ENCODE measurements at regions not wholly inside any gene's neighbourhood (a gene's known extent, or its start where the extent isn't known, plus 50 kb on each side); places are given as distances from the start of the nearest gene placed in this dataset.

DNA sequence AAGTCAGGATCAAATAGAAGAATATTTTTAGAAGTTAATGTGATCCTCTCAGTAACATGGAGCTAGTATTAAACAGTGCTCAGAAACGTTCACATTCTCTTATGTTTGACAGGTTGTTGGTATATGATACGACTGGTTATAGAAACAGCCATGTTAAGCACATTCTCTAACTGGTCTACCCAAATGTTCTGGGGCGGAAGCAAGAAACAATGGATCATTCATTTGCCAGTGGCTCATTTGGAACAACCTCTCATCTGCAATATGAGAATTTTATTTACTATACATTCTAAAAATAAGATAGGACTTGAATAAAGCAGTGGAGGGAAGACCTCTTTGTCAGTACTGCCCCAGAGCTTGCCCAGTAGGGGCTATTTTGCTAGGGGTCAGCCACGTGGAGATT, 167.1 kb upstream of the FAM98A start:
- Histone ChIP-seq H3K36me3 (ENCODE audit: control insufficient read depth, insufficient read depth, low read length) (no peaks in the 10 kb centered on the region), H3K9me3 (ENCODE audit: control insufficient read depth, insufficient read depth, low read length) (no peaks in the 10 kb centered on the region), H3K4me1 (ENCODE audit: control insufficient read depth, insufficient read depth, low read length) (peaks cover 1% of the 10 kb centered on the region; the same call in 1 of the 2 replicates), H3K27ac (ENCODE audit: low read length) (no peak overlapping the region), H3K4me3 (ENCODE audit: low read length) (no peak overlapping the region), H3K27me3 (ENCODE audit: control insufficient read depth, insufficient read depth, low read length) (no peaks in the 10 kb centered on the region)
- WGBS (ENCODE audit: insufficient coverage, insufficient read length), result no CpG with 5 or more reads among the region's 4 CpGs
- DNase-seq (ENCODE audit: low read depth, low spot score), result no peak

DNA sequence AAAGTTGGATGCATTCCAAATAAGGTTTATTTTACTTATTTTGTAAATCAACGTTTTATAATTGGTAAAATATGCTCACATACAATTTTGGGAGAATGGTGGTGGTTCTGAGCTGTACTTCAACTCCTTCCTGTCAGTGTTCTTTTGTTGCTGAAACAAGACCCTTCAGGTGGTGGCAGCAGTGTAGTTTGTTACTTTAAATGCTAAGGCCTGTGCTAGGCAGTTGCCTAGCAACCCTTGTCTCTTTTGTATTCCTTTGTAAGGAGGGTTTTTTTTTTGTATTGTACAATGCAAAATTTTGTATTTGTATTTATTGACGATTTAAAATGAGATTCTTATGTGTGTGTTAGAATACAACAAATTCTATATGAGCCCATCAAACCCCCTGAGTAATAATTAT, 166.0 kb upstream of the FAM98A start:
- DNase-seq (ENCODE audit: low read depth, low spot score), result no peak
- no peak overlapping the region for H3K27ac ChIP-seq (ENCODE audit: low read length)
- peaks cover 1% of the 10 kb centered on the region; the same call in 1 of the 2 replicates for H3K4me1 ChIP-seq (ENCODE audit: control insufficient read depth, insufficient read depth, low read length)
- no peaks in the 10 kb centered on the region for H3K36me3 ChIP-seq (ENCODE audit: control insufficient read depth, insufficient read depth, low read length)
- H3K27me3 ChIP-seq (ENCODE audit: control insufficient read depth, insufficient read depth, low read length), result no peaks in the 10 kb centered on the region
- WGBS (ENCODE audit: insufficient coverage, insufficient read length), result no CpG with 5 or more reads among the region's 2 CpGs
- no peaks in the 10 kb centered on the region for H3K9me3 ChIP-seq (ENCODE audit: control insufficient read depth, insufficient read depth, low read length)
- no peak overlapping the region for H3K4me3 ChIP-seq (ENCODE audit: low read length)

DNA sequence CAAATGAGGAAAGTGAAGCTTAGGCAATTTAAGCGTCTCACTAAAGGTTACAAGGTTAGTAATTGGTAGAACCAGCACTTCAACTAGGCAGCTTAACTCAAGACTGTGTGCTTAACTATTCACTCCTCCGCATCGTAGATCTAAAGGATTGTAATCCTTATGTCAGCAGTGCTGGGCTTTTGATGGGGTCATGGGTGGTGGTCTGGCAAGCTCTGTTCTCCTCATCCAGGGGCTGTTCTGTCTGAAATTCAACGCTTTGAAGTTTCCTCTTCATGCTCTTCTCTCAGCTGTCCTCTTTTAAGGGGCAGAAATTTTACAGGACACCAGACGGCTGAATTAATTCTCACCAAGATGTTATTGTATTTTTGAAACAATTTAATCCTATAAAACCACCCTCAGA, 165.5 kb upstream of the FAM98A start:
- Histone ChIP-seq H3K36me3 (ENCODE audit: control insufficient read depth, insufficient read depth, low read length) (no peaks in the 10 kb centered on the region), H3K4me3 (ENCODE audit: low read length) (no peak overlapping the region), H3K27me3 (ENCODE audit: control insufficient read depth, insufficient read depth, low read length) (no peaks in the 10 kb centered on the region), H3K9me3 (ENCODE audit: control insufficient read depth, insufficient read depth, low read length) (no peaks in the 10 kb centered on the region), H3K4me1 (ENCODE audit: control insufficient read depth, insufficient read depth, low read length) (no peaks in the 10 kb centered on the region; the same call in 1 of the 2 replicates), H3K27ac (ENCODE audit: low read length) (no peak overlapping the region)
- DNase-seq (ENCODE audit: low read depth, low spot score), result no peak
- no CpG with 5 or more reads among the region's 5 CpGs for WGBS (ENCODE audit: insufficient coverage, insufficient read length)

DNA sequence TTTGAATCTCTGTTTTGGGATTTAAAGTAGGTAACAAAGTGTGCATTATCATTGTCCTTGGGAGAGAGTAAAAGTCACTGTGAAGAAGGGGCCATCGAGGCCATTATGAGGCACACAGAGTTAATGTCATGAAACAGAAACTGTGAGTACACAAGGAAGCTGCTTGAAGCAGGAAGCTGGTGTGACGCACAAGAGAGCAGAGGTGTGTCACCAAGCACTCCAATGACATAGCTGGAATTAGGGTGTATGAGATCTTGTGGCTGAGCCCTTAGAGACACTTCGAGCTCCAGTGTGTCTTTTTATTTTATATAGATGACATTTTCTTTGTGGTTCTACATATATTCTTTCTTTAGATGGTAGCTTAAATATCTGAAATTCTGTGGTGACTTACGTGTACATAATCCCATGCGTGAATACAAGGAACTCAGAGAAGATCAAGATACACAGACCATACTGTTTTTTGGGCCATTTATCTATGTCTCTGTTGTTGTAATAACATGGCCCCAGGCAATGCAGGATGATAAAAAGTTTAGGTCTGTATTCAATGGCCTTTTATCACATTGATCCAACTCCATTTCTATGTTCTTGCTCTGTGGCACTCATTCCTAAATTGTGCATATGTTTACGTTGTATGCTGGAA, 164.7 kb upstream of the FAM98A start:
- no peak overlapping the region for H3K4me3 ChIP-seq (ENCODE audit: low read length)
- no peaks in the 10 kb centered on the region for H3K9me3 ChIP-seq (ENCODE audit: control insufficient read depth, insufficient read depth, low read length)
- no peak for DNase-seq (ENCODE audit: low read depth, low spot score)
- no peaks in the 10 kb centered on the region for H3K36me3 ChIP-seq (ENCODE audit: control insufficient read depth, insufficient read depth, low read length)
- H3K27me3 ChIP-seq (ENCODE audit: control insufficient read depth, insufficient read depth, low read length), result no peaks in the 10 kb centered on the region
- H3K4me1 ChIP-seq (ENCODE audit: control insufficient read depth, insufficient read depth, low read length), result no peaks in the 10 kb centered on the region; the same call in 1 of the 2 replicates
- no CpG with 5 or more reads among the region's 6 CpGs for WGBS (ENCODE audit: insufficient coverage, insufficient read length)
- no peak overlapping the region for H3K27ac ChIP-seq (ENCODE audit: low read length)

DNA sequence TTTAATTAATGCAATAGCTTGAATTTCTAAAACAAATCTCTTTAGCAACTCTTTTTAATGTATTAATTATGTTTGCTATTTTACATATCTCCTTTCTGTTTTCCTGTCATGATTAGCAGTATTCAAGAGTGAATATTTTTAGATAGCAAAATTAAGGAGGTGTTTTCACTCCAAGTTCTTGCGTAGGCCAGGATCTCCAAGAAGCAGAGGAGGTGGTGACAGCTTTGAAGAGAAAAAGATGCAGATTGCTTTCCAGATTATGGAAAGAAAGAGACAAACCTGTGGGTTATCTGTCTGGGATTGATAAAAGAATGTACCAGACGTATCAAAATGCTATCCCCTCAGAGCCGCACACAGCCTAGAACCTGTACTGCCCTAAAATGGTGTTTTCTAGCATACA, 163.5 kb upstream of the FAM98A start:
- H3K36me3 ChIP-seq (ENCODE audit: control insufficient read depth, insufficient read depth, low read length), result no peaks in the 10 kb centered on the region
- no peak overlapping the region for H3K27ac ChIP-seq (ENCODE audit: low read length)
- no peaks in the 10 kb centered on the region for H3K9me3 ChIP-seq (ENCODE audit: control insufficient read depth, insufficient read depth, low read length)
- H3K4me3 ChIP-seq (ENCODE audit: low read length), result no peak overlapping the region
- H3K27me3 ChIP-seq (ENCODE audit: control insufficient read depth, insufficient read depth, low read length), result no peaks in the 10 kb centered on the region
- no CpG with 5 or more reads among the region's 3 CpGs for WGBS (ENCODE audit: insufficient coverage, insufficient read length)
- DNase-seq (ENCODE audit: low read depth, low spot score), result no peak
- H3K4me1 ChIP-seq (ENCODE audit: control insufficient read depth, insufficient read depth, low read length), result no peaks in the 10 kb centered on the region; the same call in 1 of the 2 replicates

DNA sequence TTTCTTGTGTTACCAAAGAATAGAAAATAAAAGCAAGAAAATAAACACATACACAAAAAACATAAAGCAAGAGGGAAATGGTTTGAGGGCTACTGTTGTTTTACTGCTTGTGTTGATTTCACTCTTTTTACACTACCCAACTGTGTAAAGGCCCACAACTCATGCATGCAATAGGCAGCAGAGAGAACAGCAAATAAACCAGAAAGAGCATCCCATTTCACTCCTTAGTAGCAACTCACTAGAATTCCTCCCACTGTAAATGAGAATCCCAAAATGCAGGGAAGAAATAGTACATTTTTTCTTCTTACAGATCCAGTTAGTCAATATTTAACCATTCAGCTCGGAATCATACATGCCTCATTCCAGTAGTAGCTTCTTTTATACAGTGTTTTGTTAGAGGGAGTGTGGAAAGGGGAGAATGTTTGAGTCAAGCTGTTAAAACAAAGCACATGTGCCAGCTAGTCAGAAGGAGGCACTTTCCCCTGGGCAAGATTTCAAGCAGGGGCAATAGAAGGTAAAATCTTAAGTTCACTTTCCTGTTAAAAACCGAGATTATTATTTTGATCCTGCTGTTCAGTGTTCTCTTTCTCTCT, 147.2 kb upstream of the FAM98A start:
- Histone ChIP-seq H3K9me3 (ENCODE audit: control insufficient read depth, insufficient read depth, low read length) (no peaks in the 10 kb centered on the region), H3K4me3 (ENCODE audit: low read length) (no peak overlapping the region), H3K36me3 (ENCODE audit: control insufficient read depth, insufficient read depth, low read length) (no peaks in the 10 kb centered on the region), H3K27me3 (ENCODE audit: control insufficient read depth, insufficient read depth, low read length) (no peaks in the 10 kb centered on the region), H3K4me1 (ENCODE audit: control insufficient read depth, insufficient read depth, low read length) (no peaks in the 10 kb centered on the region), H3K27ac (ENCODE audit: low read length) (no peak overlapping the region)
- WGBS (ENCODE audit: insufficient coverage, insufficient read length), result no CpG with 5 or more reads among the region's 2 CpGs
- DNase-seq (ENCODE audit: low read depth, low spot score), result no peak

DNA sequence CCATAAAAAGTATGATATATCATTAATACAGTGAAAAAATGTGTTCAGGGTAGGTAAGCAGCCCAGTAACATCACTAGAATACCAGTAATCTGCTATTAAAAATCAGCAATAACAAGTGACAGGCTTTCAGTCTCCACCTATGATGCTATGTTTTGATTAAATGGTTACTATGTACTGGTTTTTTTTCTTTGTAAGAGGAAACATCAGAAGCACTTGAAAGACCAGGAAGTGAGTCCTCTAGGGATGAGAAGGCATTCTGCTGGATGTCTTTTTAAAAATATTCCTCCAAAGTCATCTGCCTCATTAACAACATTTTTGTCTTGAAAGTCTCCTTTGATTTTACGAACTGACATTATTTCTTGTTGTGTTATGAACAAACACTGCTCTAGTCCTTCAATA, 136.0 kb upstream of the FAM98A start:
- no peaks in the 10 kb centered on the region for H3K27me3 ChIP-seq (ENCODE audit: control insufficient read depth, insufficient read depth, low read length)

DNA sequence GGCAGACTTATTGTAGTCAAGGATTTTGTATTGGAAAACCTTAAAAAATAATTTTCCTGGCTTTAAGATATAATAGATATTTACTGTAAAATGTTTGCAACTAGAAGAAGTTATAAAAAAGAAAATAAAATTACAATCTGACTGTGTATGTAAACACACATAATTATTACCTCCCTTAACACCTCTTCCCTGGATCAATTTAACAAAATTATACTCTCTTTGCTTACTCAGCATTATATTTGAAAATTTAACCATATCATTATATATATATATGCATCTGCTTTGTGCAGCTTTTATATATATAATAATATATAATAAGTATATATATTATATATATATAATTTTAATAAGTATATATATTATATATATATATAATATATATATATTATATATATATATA, 131.7 kb upstream of the FAM98A start:
- DNase-seq (ENCODE audit: low read depth, low spot score), result no peak
- H3K4me3 ChIP-seq (ENCODE audit: low read length), result no peak overlapping the region
- H3K27ac ChIP-seq (ENCODE audit: low read length), result no peak overlapping the region
- no peaks in the 10 kb centered on the region for H3K27me3 ChIP-seq (ENCODE audit: control insufficient read depth, insufficient read depth, low read length)
- no peaks in the 10 kb centered on the region; the same call in 1 of the 2 replicates for H3K36me3 ChIP-seq (ENCODE audit: control insufficient read depth, insufficient read depth, low read length)
- no peaks in the 10 kb centered on the region for H3K4me1 ChIP-seq (ENCODE audit: control insufficient read depth, insufficient read depth, low read length)
- H3K9me3 ChIP-seq (ENCODE audit: control insufficient read depth, insufficient read depth, low read length), result no peaks in the 10 kb centered on the region

More for the DNA sequence above, 136.0 kb upstream of the FAM98A start:
- H3K4me1 ChIP-seq (ENCODE audit: control insufficient read depth, insufficient read depth, low read length), result no peaks in the 10 kb centered on the region
- H3K9me3 ChIP-seq (ENCODE audit: control insufficient read depth, insufficient read depth, low read length), result no peaks in the 10 kb centered on the region
- DNase-seq (ENCODE audit: low read depth, low spot score), result no peak
- WGBS (ENCODE audit: insufficient coverage, insufficient read length), result no CpG with 5 or more reads among the region's 1 CpG
- H3K27ac ChIP-seq (ENCODE audit: low read length), result no peak overlapping the region
- H3K4me3 ChIP-seq (ENCODE audit: low read length), result no peak overlapping the region
- no peaks in the 10 kb centered on the region for H3K36me3 ChIP-seq (ENCODE audit: control insufficient read depth, insufficient read depth, low read length)

DNA sequence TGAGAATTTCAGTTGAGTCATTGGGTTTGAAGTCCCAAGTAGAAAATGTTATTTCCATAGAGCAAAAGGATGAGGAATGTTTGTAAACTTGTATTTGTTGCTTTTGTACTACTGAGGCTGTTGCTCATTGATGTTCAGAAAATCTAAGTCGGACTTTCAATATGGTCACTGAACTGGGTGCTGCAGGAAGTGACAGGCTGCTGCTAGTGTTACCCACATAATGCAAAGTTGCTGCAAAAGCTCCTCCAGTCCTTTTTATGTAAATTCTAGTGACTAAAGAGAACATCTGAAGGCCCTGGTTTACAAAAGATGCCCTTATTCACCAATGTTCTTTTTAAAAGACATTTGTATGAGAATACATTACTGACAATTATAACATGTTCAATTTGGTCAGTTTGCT, 131.1 kb upstream of the FAM98A start:
- H3K9me3 ChIP-seq (ENCODE audit: control insufficient read depth, insufficient read depth, low read length), result no peaks in the 10 kb centered on the region
- whole genome bisulfite sequencing (ENCODE audit: insufficient coverage, insufficient read length), result no CpG with 5 or more reads among the region's 1 CpG
- H3K4me1 ChIP-seq (ENCODE audit: control insufficient read depth, insufficient read depth, low read length), result no peaks in the 10 kb centered on the region
- DNase-seq (ENCODE audit: low read depth, low spot score), result no peak
- no peaks in the 10 kb centered on the region; the same call in 1 of the 2 replicates for H3K36me3 ChIP-seq (ENCODE audit: control insufficient read depth, insufficient read depth, low read length)
- H3K27ac ChIP-seq (ENCODE audit: low read length), result no peak overlapping the region
- H3K27me3 ChIP-seq (ENCODE audit: control insufficient read depth, insufficient read depth, low read length), result no peaks in the 10 kb centered on the region
- H3K4me3 ChIP-seq (ENCODE audit: low read length), result no peak overlapping the region

DNA sequence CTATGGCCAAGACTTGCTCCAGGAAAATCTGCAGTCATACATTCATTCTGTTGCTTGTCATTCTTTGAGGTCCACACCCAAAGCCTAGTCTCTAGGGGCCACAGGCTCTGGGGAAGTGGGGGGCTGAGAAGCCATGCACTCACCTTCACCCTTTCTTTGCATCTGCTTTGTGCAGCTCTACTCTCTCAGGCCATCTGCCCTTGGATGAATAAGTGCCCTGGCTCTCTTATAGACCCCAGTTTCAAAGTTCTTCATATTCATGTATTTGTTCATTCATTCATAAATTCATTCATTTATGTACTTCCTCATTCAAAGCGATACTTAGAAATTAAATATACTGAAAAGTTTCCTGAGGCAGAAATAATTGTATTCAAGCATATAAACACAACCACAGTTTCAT, 130.3 kb upstream of the FAM98A start:
- no peak overlapping the region for H3K4me3 ChIP-seq (ENCODE audit: low read length)
- no peak for DNase-seq (ENCODE audit: low read depth, low spot score)
- WGBS (ENCODE audit: insufficient coverage, insufficient read length), result no CpG with 5 or more reads among the region's 1 CpG

DNA sequence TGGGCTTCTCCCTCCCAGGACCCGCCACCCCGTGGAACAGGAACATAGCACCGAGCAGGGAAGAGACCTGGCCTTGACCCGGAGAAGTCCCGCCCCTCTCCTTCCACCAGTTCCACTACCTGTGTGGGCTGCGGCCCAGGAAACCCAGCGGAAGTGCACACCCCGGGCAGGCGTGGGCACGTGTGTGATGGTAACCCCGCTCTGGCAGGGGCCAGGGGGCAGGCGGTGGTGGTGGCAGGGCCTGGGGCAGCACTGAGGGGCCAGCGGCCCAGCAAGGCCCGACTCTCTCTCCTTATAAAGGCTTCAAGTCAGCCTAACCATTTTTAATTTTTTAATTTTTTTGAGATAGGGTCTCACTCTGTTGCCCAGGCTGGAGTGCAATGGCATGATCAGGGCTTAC, 129.0 kb upstream of the FAM98A start:
- Histone ChIP-seq H3K4me3 (ENCODE audit: low read length) (no peak overlapping the region), H3K27ac (ENCODE audit: low read length) (no peak overlapping the region), H3K9me3 (ENCODE audit: control insufficient read depth, insufficient read depth, low read length) (no peaks in the 10 kb centered on the region), H3K4me1 (ENCODE audit: control insufficient read depth, insufficient read depth, low read length) (no peaks in the 10 kb centered on the region), H3K27me3 (ENCODE audit: control insufficient read depth, insufficient read depth, low read length) (no peaks in the 10 kb centered on the region), H3K36me3 (ENCODE audit: control insufficient read depth, insufficient read depth, low read length) (no peaks in the 10 kb centered on the region; the same call in 1 of the 2 replicates)
- no CpG with 5 or more reads among the region's 14 CpGs for WGBS (ENCODE audit: insufficient coverage, insufficient read length)
- DNase-seq (ENCODE audit: low read depth, low spot score), result no peak

More for the DNA sequence above, 130.3 kb upstream of the FAM98A start:
- H3K4me1 ChIP-seq (ENCODE audit: control insufficient read depth, insufficient read depth, low read length), result no peaks in the 10 kb centered on the region
- H3K27ac ChIP-seq (ENCODE audit: low read length), result no peak overlapping the region
- no peaks in the 10 kb centered on the region for H3K27me3 ChIP-seq (ENCODE audit: control insufficient read depth, insufficient read depth, low read length)
- no peaks in the 10 kb centered on the region for H3K9me3 ChIP-seq (ENCODE audit: control insufficient read depth, insufficient read depth, low read length)
- H3K36me3 ChIP-seq (ENCODE audit: control insufficient read depth, insufficient read depth, low read length), result no peaks in the 10 kb centered on the region; the same call in 1 of the 2 replicates

Data from iPS DF 6.9 (cell line).